Skin of body (tissue), 1 donor: ENCODE measurements at regions not wholly inside any gene's neighbourhood (a gene's known extent, or its start where the extent isn't known, plus 50 kb on each side); places are given as distances from the start of the nearest gene placed in this dataset.
"Not testable (repeated sequence)": the region's sequence is repeated elsewhere in the genome, so short reads cannot be mapped to it uniquely, and the experiment has no call there.

ENCODE experiments used
- DNase-seq: peaks from one replicate; lab custom pipeline; 2025; lab: John Stamatoyannopoulos, UW

- no peak for DNase-seq
Measured at GRCh38 chr3:61378311-61378710, 127.1 kb upstream of the FHIT start.

- no peak for DNase-seq
Measured at GRCh38 chr3:61381745-61382392, 130.6 kb upstream of the FHIT start.

GRCh38 chr3:61387817-61388216 lies 136.6 kb upstream of the FHIT start:
- DNase-seq = no peak

- not testable (repeated sequence) for DNase-seq
Measured at GRCh38 chr3:61393480-61393947, 142.3 kb upstream of the FHIT start.

GRCh38 chr3:61401359-61401758 lies 150.1 kb upstream of the FHIT start:
- DNase-seq = no peak

GRCh38 chr3:61407397-61407796 lies 154.0 kb upstream of the PTPRG start:
- no peak for DNase-seq

- DNase-seq = no peak
Measured at GRCh38 chr3:61409638-61410037, 151.7 kb upstream of the PTPRG start.

GRCh38 chr3:61410358-61410757 lies 151.0 kb upstream of the PTPRG start:
- not testable (repeated sequence) for DNase-seq

- DNase-seq = no peak
Measured at GRCh38 chr3:61411009-61411662, 150.2 kb upstream of the PTPRG start.

GRCh38 chr3:61414456-61414855 lies 146.9 kb upstream of the PTPRG start:
- DNase-seq = no peak

- no peak for DNase-seq
Measured at GRCh38 chr3:61415201-61415600, 146.2 kb upstream of the PTPRG start.

GRCh38 chr3:61416618-61417017 lies 144.8 kb upstream of the PTPRG start:
- DNase-seq = no peak

GRCh38 chr3:61417352-61417751 lies 144.0 kb upstream of the PTPRG start:
- peak; percentile 32 for DNase-seq

- no peak for DNase-seq
Measured at GRCh38 chr3:61420136-61420759, 141.1 kb upstream of the PTPRG start.

GRCh38 chr3:61422945-61423673 lies 138.3 kb upstream of the PTPRG start:
- no peak for DNase-seq

GRCh38 chr3:61425356-61425755 lies 136.0 kb upstream of the PTPRG start:
- no peak for DNase-seq

GRCh38 chr3:61429106-61429505 lies 132.3 kb upstream of the PTPRG start:
- DNase-seq = no peak

- not testable (repeated sequence) for DNase-seq
Measured at GRCh38 chr3:61434901-61435300, 126.5 kb upstream of the PTPRG start.

- DNase-seq = not testable (repeated sequence)
Measured at GRCh38 chr3:61435361-61435760, 126.0 kb upstream of the PTPRG start.

- no peak for DNase-seq
Measured at GRCh38 chr3:61438253-61439121, 122.9 kb upstream of the PTPRG start.

- no peak for DNase-seq
Measured at GRCh38 chr3:61439122-61439458, 122.3 kb upstream of the PTPRG start.
